ENCODE measurements at regions not wholly inside any gene's neighbourhood (a gene's known extent, or its start where the extent isn't known, plus 50 kb on each side); places are given as distances from the start of the nearest gene placed in this dataset.

DNA sequence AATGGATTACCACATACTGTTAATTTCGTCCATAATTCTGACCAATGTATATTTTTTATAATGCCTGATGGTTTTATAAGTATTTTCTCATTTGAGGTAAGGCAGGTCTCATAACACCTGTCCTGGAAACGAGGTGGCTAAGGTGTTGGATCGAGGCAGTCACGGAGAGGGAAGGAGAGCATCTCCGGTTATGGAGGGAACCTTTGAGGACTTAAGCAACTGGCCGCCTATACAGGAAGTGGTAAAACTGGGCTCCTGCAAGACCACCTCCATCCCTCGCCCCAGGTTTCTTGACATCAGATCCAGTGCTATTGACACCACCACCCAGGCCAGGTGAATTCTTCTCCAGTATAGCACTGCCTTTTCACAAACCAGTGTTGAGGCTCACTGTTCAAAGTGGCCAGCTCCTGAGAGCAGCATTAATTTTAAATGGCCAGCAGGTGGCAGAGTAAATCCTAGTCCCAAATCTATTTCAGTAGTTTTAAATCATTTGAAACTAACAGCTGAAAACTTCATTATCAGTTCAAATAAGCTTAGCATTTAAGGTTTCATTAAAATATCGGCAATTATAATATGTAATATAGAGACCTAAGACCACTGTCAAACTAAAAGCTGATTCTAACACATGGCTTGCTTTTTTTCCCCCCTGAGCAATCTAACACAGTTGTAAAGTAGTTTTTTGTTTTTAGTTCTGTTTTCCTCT lies 100.8 kb downstream of the PPM1A start:
- Histone ChIP-seq H3K56ac (ENCODE audit: extremely low read depth, insufficient read depth, low read length) (no peak overlapping the region), H3K27ac (ENCODE audit: insufficient read depth, low read length) (no peak overlapping the region), H3K4ac (ENCODE audit: low read depth, low read length) (no peak overlapping the region), H4K5ac (ENCODE audit: low read depth, low read length) (no peak overlapping the region), H3K14ac (replicated peaks; ENCODE audit: low read depth, low read length) (no peak overlapping the region), H2AK5ac (ENCODE audit: low read depth, low read length) (no peak overlapping the region), H4K8ac (ENCODE audit: low read depth in 2 of 2, low read length in 2 of 2) (no peak overlapping the region), H2BK20ac (ENCODE audit: low read depth, low read length) (no peak overlapping the region), H3K4me3 (ENCODE audit: insufficient read depth, low read depth, low read length) (no peak overlapping the region), H3K27me3 (ENCODE audit: control insufficient read depth, insufficient read depth, low read length) (peaks cover 15% of the 10 kb centered on the region), H3K9ac (ENCODE audit: low read depth, low read length) (no peak overlapping the region), H2AFZ (replicated peaks; ENCODE audit: low read length, poor library complexity) (no peak overlapping the region), H3K4me1 (ENCODE audit: control insufficient read depth, insufficient read depth, low read length) (no peaks in the 10 kb centered on the region), H3K9me1 (ENCODE audit: insufficient read depth, low read length) (no peaks in the 10 kb centered on the region), H3K23ac (ENCODE audit: low read depth, low read length) (no peak overlapping the region), H3K36me3 (ENCODE audit: control insufficient read depth, insufficient read depth, low read length) (no peaks in the 10 kb centered on the region), H3K9me3 (ENCODE audit: control insufficient read depth, insufficient read depth, low read length) (no peaks in the 10 kb centered on the region), H3K79me1 (ENCODE audit: low read depth in 1 of 2, low read length in 2 of 2) (no peaks in the 10 kb centered on the region), H3K4me2 (ENCODE audit: low read depth, low read length) (no peak overlapping the region; the same call in none of the 2 replicates), H4K91ac (ENCODE audit: insufficient read depth, low read depth, low read length) (no peak overlapping the region), H4K20me1 (ENCODE audit: insufficient read depth, low read length) (no peaks in the 10 kb centered on the region), H2BK5ac (ENCODE audit: low read depth, low read length, poor library complexity, severe bottlenecking) (no peak overlapping the region), H2AK9ac (replicated peaks; ENCODE audit: low read depth, low read length, poor library complexity) (no peak overlapping the region), H3K18ac (ENCODE audit: low read depth, low read length) (no peak overlapping the region), H2BK120ac (ENCODE audit: low read depth, low read length) (no peak overlapping the region), H2BK15ac (ENCODE audit: low read depth, low read length) (no peak overlapping the region)
- no TSS peak for BruUV-seq (replicated peaks)
- peak; percentile 56 for DNase-seq
- CTCF ChIA-PET = interaction anchor here (0.7 to 2.9 kb wide), 11 partner anchors 9 to 1552 kb away, joined by 3 to 15 read pairs (median 5); no protein-coding TSS in a partner anchor
- no peak for TF ChIP-seq CEBPB (IDR thresholded peaks at IDR 0.05; ENCODE audit: low read depth, low read length)
- TF ChIP-seq CHD1 (IDR thresholded peaks at IDR 0.05; ENCODE audit: low read depth, low read length) = no peak
- TF ChIP-seq POLR2A (IDR thresholded peaks at IDR 0.05; ENCODE audit: low read depth, low read length) = no peak
- TF ChIP-seq RAD21 (IDR thresholded peaks at IDR 0.05; ENCODE audit: low read length) = peak; percentile 52
- TF ChIP-seq, protein P1, sequence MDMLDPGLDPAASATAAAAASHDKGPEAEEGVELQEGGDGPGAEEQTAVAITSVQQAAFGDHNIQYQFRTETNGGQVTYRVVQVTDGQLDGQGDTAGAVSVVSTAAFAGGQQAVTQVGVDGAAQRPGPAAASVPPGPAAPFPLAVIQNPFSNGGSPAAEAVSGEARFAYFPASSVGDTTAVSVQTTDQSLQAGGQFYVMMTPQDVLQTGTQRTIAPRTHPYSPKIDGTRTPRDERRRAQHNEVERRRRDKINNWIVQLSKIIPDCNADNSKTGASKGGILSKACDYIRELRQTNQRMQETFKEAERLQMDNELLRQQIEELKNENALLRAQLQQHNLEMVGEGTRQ (IDR thresholded peaks at IDR 0.05; ENCODE audit: low read depth, low read length) = no peak
- peak; percentile 75 for TF ChIP-seq SMC3 (IDR thresholded peaks at IDR 0.05; ENCODE audit: low read depth, low read length)
- TF ChIP-seq, protein P2, sequence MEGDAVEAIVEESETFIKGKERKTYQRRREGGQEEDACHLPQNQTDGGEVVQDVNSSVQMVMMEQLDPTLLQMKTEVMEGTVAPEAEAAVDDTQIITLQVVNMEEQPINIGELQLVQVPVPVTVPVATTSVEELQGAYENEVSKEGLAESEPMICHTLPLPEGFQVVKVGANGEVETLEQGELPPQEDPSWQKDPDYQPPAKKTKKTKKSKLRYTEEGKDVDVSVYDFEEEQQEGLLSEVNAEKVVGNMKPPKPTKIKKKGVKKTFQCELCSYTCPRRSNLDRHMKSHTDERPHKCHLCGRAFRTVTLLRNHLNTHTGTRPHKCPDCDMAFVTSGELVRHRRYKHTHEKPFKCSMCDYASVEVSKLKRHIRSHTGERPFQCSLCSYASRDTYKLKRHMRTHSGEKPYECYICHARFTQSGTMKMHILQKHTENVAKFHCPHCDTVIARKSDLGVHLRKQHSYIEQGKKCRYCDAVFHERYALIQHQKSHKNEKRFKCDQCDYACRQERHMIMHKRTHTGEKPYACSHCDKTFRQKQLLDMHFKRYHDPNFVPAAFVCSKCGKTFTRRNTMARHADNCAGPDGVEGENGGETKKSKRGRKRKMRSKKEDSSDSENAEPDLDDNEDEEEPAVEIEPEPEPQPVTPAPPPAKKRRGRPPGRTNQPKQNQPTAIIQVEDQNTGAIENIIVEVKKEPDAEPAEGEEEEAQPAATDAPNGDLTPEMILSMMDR (conservative IDR thresholded peaks at IDR 0.05; ENCODE audit: low read depth, low read length) = peak; percentile 68
- TF ChIP-seq RCOR1 (IDR thresholded peaks at IDR 0.05; ENCODE audit: insufficient replicate concordance, low read length) = no peak
- intact Hi-C loops (cut with micrococcal nuclease) (loop anchor here (1.0 to 5.0 kb wide), 4 partner anchors 137 to 936 kb away; partner anchors contain the start of gene C14orf39), dilution Hi-C loops (cut with HindIII; ENCODE audit: low sequenced_read_pairs, unreplicated experiment) (no loop called here), in situ Hi-C loops (cut with MboI; ENCODE audit: low sequenced_read_pairs) (loop anchor here (5.0 to 25.0 kb wide), 3 partner anchors 217 to 935 kb away; partner anchors contain the start of gene TMEM30B)
- peak; percentile 96 for ATAC-seq (ENCODE audit: low read depth)
- POLR2A ChIA-PET (ENCODE audit: unreplicated experiment) = no interaction called here
- no CpG with 5 or more reads among the region's 8 CpGs for WGBS, 2 experiments (ENCODE audit: extremely low coverage in 2 of 2, insufficient read length in 1 of 2)
